Hepatic stellate cell (primary cell): ENCODE measurements at regions not wholly inside any gene's neighbourhood (a gene's known extent, or its start where the extent isn't known, plus 50 kb on each side); places are given as distances from the start of the nearest gene placed in this dataset.

Source experiments
- DNase-seq: peaks from one replicate; pipeline ENCODE4 v3.0.0; 2011; ENCODE audit warnings: low spot score

GRCh38 chr13:91167706-91168385 lies 179.6 kb upstream of the MIR17HG start:
- no peak for DNase-seq

GRCh38 chr13:91168386-91168711 lies 179.1 kb upstream of the MIR17HG start:
- DNase-seq = no peak

GRCh38 chr13:91169321-91170050 lies 178.0 kb upstream of the MIR17HG start:
- no peak for DNase-seq

- DNase-seq = no peak
These were observed 175.3 kb upstream of the MIR17HG start for GRCh38 chr13:91172160-91172559.

- no peak for DNase-seq
These were observed 172.5 kb upstream of the MIR17HG start for GRCh38 chr13:91174886-91175501.

GRCh38 chr13:91178099-91178498 lies 169.4 kb upstream of the MIR17HG start:
- DNase-seq = no peak

- no peak for DNase-seq
These were observed 165.6 kb upstream of the MIR17HG start for GRCh38 chr13:91181892-91182291.

GRCh38 chr13:91184244-91184926 lies 163.1 kb upstream of the MIR17HG start:
- no peak for DNase-seq

- DNase-seq = no peak
These were observed 162.1 kb upstream of the MIR17HG start for GRCh38 chr13:91185294-91185863.

GRCh38 chr13:91187522-91187921 lies 160.0 kb upstream of the MIR17HG start:
- DNase-seq = no peak

- no peak for DNase-seq
These were observed 158.0 kb upstream of the MIR17HG start for GRCh38 chr13:91189506-91189905.

GRCh38 chr13:91193358-91193757 lies 154.1 kb upstream of the MIR17HG start:
- no peak for DNase-seq

GRCh38 chr13:91195789-91196188 lies 151.7 kb upstream of the MIR17HG start:
- no peak for DNase-seq

- DNase-seq = no peak
These were observed 150.5 kb upstream of the MIR17HG start for GRCh38 chr13:91196958-91197357.

- DNase-seq = no peak
These were observed 147.6 kb upstream of the MIR17HG start for GRCh38 chr13:91199866-91200265.

GRCh38 chr13:91200486-91200885 lies 147.0 kb upstream of the MIR17HG start:
- no peak for DNase-seq

GRCh38 chr13:91203430-91203829 lies 144.1 kb upstream of the MIR17HG start:
- no peak for DNase-seq

- DNase-seq = no peak
These were observed 140.2 kb upstream of the MIR17HG start for GRCh38 chr13:91207261-91207660.

GRCh38 chr13:91211510-91211909 lies 136.0 kb upstream of the MIR17HG start:
- no peak for DNase-seq

- DNase-seq = no peak
These were observed 135.3 kb upstream of the MIR17HG start for GRCh38 chr13:91212231-91212630.

- no peak for DNase-seq
These were observed 133.5 kb upstream of the MIR17HG start for GRCh38 chr13:91214031-91214430.

- no peak for DNase-seq
These were observed 130.4 kb upstream of the MIR17HG start for GRCh38 chr13:91216928-91217700.
